AG04450 (cell line): ENCODE measurements at regions not wholly inside any gene's neighbourhood (a gene's known extent, or its start where the extent isn't known, plus 50 kb on each side); places are given as distances from the start of the nearest gene placed in this dataset.

Experiments used
- CTCF ChIA-PET: fragments of 300-600, 350-600 bp; formaldehyde crosslinking; extraction: SDS; loops from one replicate; lab custom pipeline; 2022; ENCODE audit warnings: antibody characterized with exemption, inconsistent platforms; lab: Charles Lee
- POLR2A ChIA-PET: fragments of 350-600 bp; formaldehyde crosslinking; extraction: SDS; loops from one replicate; lab custom pipeline; 2021; ENCODE audit warnings: antibody characterized with exemption, inconsistent platforms; lab: Yijun Ruan, JAX
- DNase-seq: peaks from one replicate; pipeline ENCODE4 v3.0.0-alpha.2; 2011; ENCODE audit warnings: low read depth, low spot score
- H3K27ac ChIP-seq: one replicate; pipeline ENCODE4 v1.5.1; 2012; ENCODE audit warnings: low read depth, low read length, control low read depth
- H3K27me3 ChIP-seq: one replicate; pipeline ENCODE4 v1.6.0; 2012; ENCODE audit warnings: low read length; ENCODE audit not compliant: control insufficient read depth, insufficient read depth
- H3K4me3 ChIP-seq: 2 replicates; pipeline ENCODE4 v1.5.1; 2011; ENCODE audit warnings: mild to moderate bottlenecking, low read depth, low read length, control low read depth
- H3K9me3 ChIP-seq: 2 replicates; pipeline ENCODE4 v1.5.1; 2012; ENCODE audit warnings: low read length; ENCODE audit not compliant: control insufficient read depth, insufficient read depth
- CTCF ChIP-seq: IDR thresholded peaks from 2 replicates; pipeline ENCODE4 v1.5.1; 2011; ENCODE audit warnings: low read depth, low read length, control low read depth, inconsistent platforms

DNA sequence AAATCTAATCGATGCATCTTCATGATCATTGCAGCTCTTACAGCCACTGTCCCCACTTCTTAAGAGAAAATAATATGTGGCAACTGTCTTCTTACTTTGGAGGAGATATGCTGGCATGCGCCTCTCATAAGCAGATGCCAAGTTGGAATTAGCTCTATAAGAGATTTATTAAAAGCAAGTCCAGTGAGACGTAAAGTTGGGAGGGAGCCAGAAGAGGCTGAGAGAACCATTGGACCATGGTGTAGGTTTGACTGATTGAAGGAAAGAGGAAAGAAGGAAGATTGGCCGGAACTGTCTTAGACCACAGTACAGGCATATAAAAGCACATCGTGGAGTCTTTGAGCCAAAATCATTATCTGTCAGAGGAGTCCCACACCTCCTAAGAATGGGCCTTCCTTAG lies 265.7 kb upstream of the ZC3H15 start:
- Histone ChIP-seq H3K4me3 (no peak overlapping the region), H3K27ac (no peak overlapping the region), H3K9me3 (no peaks in the 10 kb centered on the region), H3K27me3 (no peaks in the 10 kb centered on the region)
- no peak for DNase-seq
- ChIA-PET POLR2A (no interaction called here), CTCF (no interaction called here)
- TF ChIP-seq CTCF, result no peak

- no peak for TF ChIP-seq CTCF
- Histone ChIP-seq H3K4me3 (no peak overlapping the region), H3K27me3 (no peaks in the 10 kb centered on the region), H3K9me3 (peaks cover 12% of the 10 kb centered on the region), H3K27ac (no peak overlapping the region)
- no peak for DNase-seq
- ChIA-PET POLR2A (no interaction called here), CTCF (no interaction called here)
These were observed 256.8 kb upstream of the ZC3H15 start for GRCh38 chr2:186229265-186229664.

DNA sequence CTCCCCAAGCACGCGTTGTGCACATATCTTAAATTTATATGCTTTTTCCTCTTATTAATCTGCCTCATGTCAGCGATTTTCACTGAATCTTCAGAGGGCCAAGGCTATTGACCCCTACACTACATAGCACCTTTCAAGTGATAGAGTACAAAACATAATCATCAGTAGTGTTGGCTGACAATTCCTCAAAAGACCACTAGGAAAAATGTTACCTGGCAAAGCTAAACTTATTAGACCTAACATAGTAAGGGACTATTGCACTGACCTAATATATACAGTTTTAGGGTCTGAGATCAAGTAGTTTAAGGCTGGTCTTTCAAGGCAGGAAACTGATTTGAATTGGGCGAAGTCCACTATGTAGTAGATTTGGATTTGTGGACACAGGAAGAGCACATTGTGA lies 244.2 kb upstream of the ZC3H15 start:
- no peak for DNase-seq
- TF ChIP-seq CTCF, result no peak
- no peaks in the 10 kb centered on the region for H3K27me3 ChIP-seq
- no peaks in the 10 kb centered on the region for H3K9me3 ChIP-seq
- ChIA-PET POLR2A (no interaction called here), CTCF (interaction anchor here (0.6 kb wide), 1 partner anchor 1111 kb away, joined by 6 read pairs; no protein-coding TSS in a partner anchor)
- H3K27ac ChIP-seq, result no peak overlapping the region
- H3K4me3 ChIP-seq, result no peak overlapping the region

GRCh38 chr2:186254759-186255158 lies 231.3 kb upstream of the ZC3H15 start:
- H3K4me3 ChIP-seq, result no peak overlapping the region
- DNase-seq, result no peak
- no peak overlapping the region for H3K27ac ChIP-seq
- H3K9me3 ChIP-seq, result no peaks in the 10 kb centered on the region
- no peaks in the 10 kb centered on the region for H3K27me3 ChIP-seq
- ChIA-PET CTCF (interaction anchor here (0.7 to 1.3 kb wide), 2 partner anchors 516 to 1998 kb away, joined by 3 read pairs; partner anchors contain the start of gene FSIP2), POLR2A (no interaction called here)
- TF ChIP-seq CTCF, result no peak

- H3K27ac ChIP-seq, result no peak overlapping the region
- H3K27me3 ChIP-seq, result no peaks in the 10 kb centered on the region
- no peaks in the 10 kb centered on the region for H3K9me3 ChIP-seq
- H3K4me3 ChIP-seq, result no peak overlapping the region
- CTCF ChIA-PET, result interaction anchor here (0.9 to 1.3 kb wide), 2 partner anchors 205 to 517 kb away, joined by 3 read pairs; partner anchors contain the start of gene FSIP2
- no peak for DNase-seq
- POLR2A ChIA-PET, result no interaction called here
- no peak for TF ChIP-seq CTCF
These were observed 230.2 kb upstream of the ZC3H15 start for GRCh38 chr2:186255823-186256222.
